ENCODE measurements at regions not wholly inside any gene's neighbourhood (a gene's known extent, or its start where the extent isn't known, plus 50 kb on each side); places are given as distances from the start of the nearest gene placed in this dataset.
"Not testable (repeated sequence)": the region's sequence is repeated elsewhere in the genome, so short reads cannot be mapped to it uniquely, and the experiment has no call there.

- no peak for DNase-seq
These were observed 144.2 kb downstream of the DLL1 start for GRCh38 chr6:170146640-170147039.

GRCh38 chr6:170146131-170146530 lies 144.7 kb downstream of the DLL1 start:
- not testable (repeated sequence) for DNase-seq

- DNase-seq, result not testable (repeated sequence)
These were observed 145.2 kb downstream of the DLL1 start for GRCh38 chr6:170145716-170146115.

GRCh38 chr6:170145272-170145592 lies 145.6 kb downstream of the DLL1 start:
- DNase-seq, result no peak

GRCh38 chr6:170144571-170145271 lies 146.2 kb downstream of the DLL1 start:
- DNase-seq, result no peak

- no peak for DNase-seq
These were observed 147.3 kb downstream of the DLL1 start for GRCh38 chr6:170143401-170144150.

- DNase-seq, result no peak
These were observed 148.3 kb downstream of the DLL1 start for GRCh38 chr6:170142559-170142958.

GRCh38 chr6:170141061-170141460 lies 149.8 kb downstream of the DLL1 start:
- DNase-seq, result not testable (repeated sequence)

- DNase-seq, result no peak
These were observed 150.7 kb downstream of the DLL1 start for GRCh38 chr6:170140129-170140528.

- no peak for DNase-seq
These were observed 151.3 kb downstream of the DLL1 start for GRCh38 chr6:170139531-170139930.

GRCh38 chr6:170139046-170139445 lies 151.8 kb downstream of the DLL1 start:
- not testable (repeated sequence) for DNase-seq

GRCh38 chr6:170137911-170138910 lies 152.7 kb downstream of the DLL1 start:
- no peak for DNase-seq

- DNase-seq, result no peak
These were observed 153.5 kb downstream of the DLL1 start for GRCh38 chr6:170137176-170137891.

GRCh38 chr6:170136541-170137175 lies 154.2 kb downstream of the DLL1 start:
- no peak for DNase-seq

GRCh38 chr6:170135821-170136471 lies 154.9 kb downstream of the DLL1 start:
- DNase-seq, result no peak

- no peak for DNase-seq
These were observed 155.4 kb downstream of the DLL1 start for GRCh38 chr6:170135461-170135820.

GRCh38 chr6:170134471-170135440 lies 156.1 kb downstream of the DLL1 start:
- DNase-seq, result no peak

- DNase-seq, result no peak
These were observed 156.8 kb downstream of the DLL1 start for GRCh38 chr6:170134031-170134470.

- DNase-seq, result no peak
These were observed 158.3 kb downstream of the DLL1 start for GRCh38 chr6:170132561-170132991.

- no peak for DNase-seq
These were observed 158.8 kb downstream of the DLL1 start for GRCh38 chr6:170132011-170132521.

Data from CD4-positive, alpha-beta T cell treated with Interleukin-17A for 1 hour (primary cell).